PC-3 (cell line): ENCODE measurements at regions not wholly inside any gene's neighbourhood (a gene's known extent, or its start where the extent isn't known, plus 50 kb on each side); places are given as distances from the start of the nearest gene placed in this dataset.

Source experiments
- ATAC-seq: fragments of 200-7000 bp; cut with Tn5 transposase; 2 replicates; pipeline ENCODE4 v1.9.1; 2020; ENCODE audit warnings: mild to moderate bottlenecking, moderate library complexity
- BruUV-seq: library from RNA; stranded (reverse); fragments of 400-500 nt; replicated peaks from 2 replicates; lab custom pipeline; 2021; lab: Mats Ljungman, UMichigan
- CTCF ChIA-PET: fragments of 300-600 bp; sonication (Branson Sonifier 250); formaldehyde crosslinking; loops from one replicate; lab custom pipeline; 2022; ENCODE audit warnings: antibody characterized with exemption; lab: Charles Lee
- POLR2A ChIA-PET: fragments of 300-600 bp; sonication (Branson Sonifier 250); formaldehyde crosslinking; loops from one replicate; lab custom pipeline; 2022; ENCODE audit warnings: antibody characterized with exemption; ENCODE audit not compliant: unreplicated experiment; lab: Charles Lee
- DNase-seq: peaks from one replicate; pipeline ENCODE4 v3.0.0-alpha.2; 2015
- H2AFZ ChIP-seq: fragments of 300-600 bp; sonication (generic); 2 replicates; pipeline ENCODE4 v1.6.0; 2016; ENCODE audit warnings: antibody characterized with exemption, low read length
- H3F3A ChIP-seq: fragments of 300-600 bp; sonication (generic); one replicate; pipeline ENCODE4 v1.6.0; 2017; ENCODE audit warnings: antibody characterized with exemption, low read length, control low read depth, mild to moderate bottlenecking; ENCODE audit not compliant: unreplicated experiment
- H3K27ac ChIP-seq: fragments of 300-600 bp; sonication (generic); 2 replicates; pipeline ENCODE4 v1.5.1; 2016; ENCODE audit warnings: mild to moderate bottlenecking, low read length
- H3K27me3 ChIP-seq: fragments of 300-600 bp; sonication (generic); 2 replicates; pipeline ENCODE4 v1.6.1; 2016; ENCODE audit warnings: low read length, mixed read lengths
- H3K36me3 ChIP-seq: fragments of 300-600 bp; sonication (generic); 2 replicates; pipeline ENCODE4 v1.6.1; 2016; ENCODE audit warnings: low read depth, mixed run types, low read length, mixed read lengths
- H3K4me1 ChIP-seq: fragments of 300-600 bp; sonication (generic); 2 replicates; pipeline ENCODE4 v1.5.1; 2016; ENCODE audit warnings: low read length; ENCODE audit not compliant: insufficient read depth
- H3K4me2 ChIP-seq: fragments of 300-600 bp; sonication (generic); 2 replicates; pipeline ENCODE4 v1.6.0; 2016; ENCODE audit warnings: low read length
- H3K4me3 ChIP-seq: fragments of 300-600 bp; sonication (generic); 2 replicates; pipeline ENCODE4 v1.5.1; 2016; ENCODE audit warnings: mild to moderate bottlenecking, low read length, mixed read lengths
- H3K79me2 ChIP-seq: fragments of 300-600 bp; sonication (generic); 2 replicates; pipeline ENCODE4 v1.6.1; 2017; ENCODE audit warnings: low read length, mixed read lengths
- H3K9ac ChIP-seq: fragments of 300-600 bp; sonication (generic); 2 replicates; pipeline ENCODE4 v1.6.0; 2016; ENCODE audit warnings: mild to moderate bottlenecking, low read length
- H3K9me2 ChIP-seq: fragments of 300-600 bp; sonication (generic); replicated peaks from 2 replicates; pipeline ENCODE4 v1.6.1; 2016; ENCODE audit warnings: mixed run types, low read length, mixed read lengths
- H3K9me3 ChIP-seq: fragments of 300-600 bp; sonication (generic); 2 replicates; pipeline ENCODE4 v1.6.1; 2016; ENCODE audit warnings: low read length, mixed read lengths
- H4K20me1 ChIP-seq: fragments of 300-600 bp; sonication (generic); 2 replicates; pipeline ENCODE4 v1.6.1; 2016; ENCODE audit warnings: low read length, mixed read lengths
- CTCF ChIP-seq: fragments of 300-600 bp; sonication (generic); conservative IDR thresholded peaks from 2 replicates; pipeline ENCODE4 v1.5.1; 2017; ENCODE audit warnings: antibody characterized with exemption, low read depth, mild to moderate bottlenecking, low read length
- EZH2 ChIP-seq: fragments of 300-600 bp; sonication (generic); IDR thresholded peaks from one replicate; pipeline ENCODE4 v1.6.1; 2017; ENCODE audit warnings: antibody characterized with exemption, mild to moderate bottlenecking, low read length; ENCODE audit not compliant: unreplicated experiment
- EZH2phosphoT487 ChIP-seq: fragments of 300-600 bp; sonication (generic); IDR thresholded peaks from 2 replicates; pipeline ENCODE4 v1.6.1; 2018; ENCODE audit warnings: mild to moderate bottlenecking, antibody characterized with exemption, low read length, borderline replicate concordance
- intact Hi-C: fragments of 100-400 bp; cut with micrococcal nuclease; formaldehyde crosslinking; loops from 2 replicates; pipeline ENCODE4 v1.9.0; 2023

GRCh38 chr3:135337192-135337591 lies 542.1 kb downstream of the EPHB1 start:
- no peak overlapping the region for H2AFZ ChIP-seq
- H3K9me2 ChIP-seq: no peaks in the 10 kb centered on the region
- ChIA-PET CTCF (no interaction called here), POLR2A (no interaction called here)
- TF ChIP-seq CTCF: no peak
- no peak for TF ChIP-seq EZH2
- no peak for TF ChIP-seq EZH2phosphoT487
- H3K4me1 ChIP-seq: no peaks in the 10 kb centered on the region
- no peak overlapping the region for H3K4me3 ChIP-seq
- H3F3A ChIP-seq: no peaks in the 10 kb centered on the region
- no peaks in the 10 kb centered on the region for H3K79me2 ChIP-seq
- no peaks in the 10 kb centered on the region for H3K36me3 ChIP-seq
- intact Hi-C loops: no loop called here
- no peak overlapping the region for H3K9ac ChIP-seq
- H3K27me3 ChIP-seq: 0 out of 2 replicates have a peak, but pooled peaks cover 3% of the 10 kb centered on the region
- no peaks in the 10 kb centered on the region for H3K9me3 ChIP-seq
- no TSS peak for BruUV-seq
- H3K4me2 ChIP-seq: no peak overlapping the region
- no peaks in the 10 kb centered on the region for H4K20me1 ChIP-seq
- no peak for DNase-seq
- no peak overlapping the region for H3K27ac ChIP-seq
- ATAC-seq: no peak

- DNase-seq (no peak), ATAC-seq (no peak)
- H3K27me3 ChIP-seq: 0 out of 2 replicates have a peak, but pooled peaks cover 4% of the 10 kb centered on the region
- H4K20me1 ChIP-seq: no peaks in the 10 kb centered on the region
- H3K9ac ChIP-seq: no peak overlapping the region
- H3K4me3 ChIP-seq: no peak overlapping the region
- no peaks in the 10 kb centered on the region for H3K36me3 ChIP-seq
- TF ChIP-seq CTCF (no peak), EZH2phosphoT487 (no peak)
- ChIA-PET POLR2A (no interaction called here), CTCF (no interaction called here)
- H2AFZ ChIP-seq: no peak overlapping the region
- intact Hi-C loops: no loop called here
- H3K4me2 ChIP-seq: no peak overlapping the region
- H3K4me1 ChIP-seq: no peaks in the 10 kb centered on the region
- H3K79me2 ChIP-seq: no peaks in the 10 kb centered on the region
- no peaks in the 10 kb centered on the region for H3F3A ChIP-seq
- no TSS peak for BruUV-seq
- H3K27ac ChIP-seq: no peak overlapping the region
- H3K9me2 ChIP-seq: no peaks in the 10 kb centered on the region
- no peaks in the 10 kb centered on the region for H3K9me3 ChIP-seq
These were observed 553.6 kb downstream of the EPHB1 start for GRCh38 chr3:135348690-135349089.

GRCh38 chr3:135349254-135349948 lies 554.3 kb downstream of the EPHB1 start:
- no peaks in the 10 kb centered on the region for H3K27me3 ChIP-seq
- H3K36me3 ChIP-seq: no peaks in the 10 kb centered on the region
- no peaks in the 10 kb centered on the region for H3K4me1 ChIP-seq
- POLR2A ChIA-PET: no interaction called here
- no TSS peak for BruUV-seq
- CTCF ChIA-PET: no interaction called here
- H2AFZ ChIP-seq: no peak overlapping the region
- H4K20me1 ChIP-seq: no peaks in the 10 kb centered on the region
- ATAC-seq (no peak), DNase-seq (no peak)
- no peak overlapping the region for H3K4me2 ChIP-seq
- H3K9me2 ChIP-seq: no peaks in the 10 kb centered on the region
- TF ChIP-seq EZH2phosphoT487: no peak
- no peak overlapping the region for H3K9ac ChIP-seq
- no peaks in the 10 kb centered on the region for H3F3A ChIP-seq
- no peak overlapping the region for H3K4me3 ChIP-seq
- intact Hi-C loops: no loop called here
- H3K79me2 ChIP-seq: no peaks in the 10 kb centered on the region
- H3K27ac ChIP-seq: no peak overlapping the region
- H3K9me3 ChIP-seq: no peaks in the 10 kb centered on the region
